ENCODE measurements at regions not wholly inside any gene's neighbourhood (a gene's known extent, or its start where the extent isn't known, plus 50 kb on each side); places are given as distances from the start of the nearest gene placed in this dataset.

DNA sequence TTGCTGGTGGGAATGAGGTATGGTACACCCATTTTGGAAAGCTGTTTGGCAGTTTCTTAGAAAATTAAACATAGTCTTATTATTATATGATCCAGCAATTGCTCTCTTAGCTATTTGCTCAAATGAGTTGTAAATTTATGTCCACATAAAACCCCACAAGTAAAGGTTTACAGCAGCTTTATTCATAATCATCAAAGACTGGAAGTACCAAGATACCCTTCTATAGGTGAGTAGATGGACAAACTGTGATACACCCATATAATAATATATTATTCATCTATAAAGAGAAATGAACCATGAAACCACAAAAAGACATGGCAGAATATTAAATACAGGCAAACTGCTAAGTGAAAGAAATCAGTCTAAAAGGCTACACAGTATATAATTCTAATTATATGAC is 344.7 kb upstream of the CDIN1 start:
- TF ChIP-seq, protein P1, sequence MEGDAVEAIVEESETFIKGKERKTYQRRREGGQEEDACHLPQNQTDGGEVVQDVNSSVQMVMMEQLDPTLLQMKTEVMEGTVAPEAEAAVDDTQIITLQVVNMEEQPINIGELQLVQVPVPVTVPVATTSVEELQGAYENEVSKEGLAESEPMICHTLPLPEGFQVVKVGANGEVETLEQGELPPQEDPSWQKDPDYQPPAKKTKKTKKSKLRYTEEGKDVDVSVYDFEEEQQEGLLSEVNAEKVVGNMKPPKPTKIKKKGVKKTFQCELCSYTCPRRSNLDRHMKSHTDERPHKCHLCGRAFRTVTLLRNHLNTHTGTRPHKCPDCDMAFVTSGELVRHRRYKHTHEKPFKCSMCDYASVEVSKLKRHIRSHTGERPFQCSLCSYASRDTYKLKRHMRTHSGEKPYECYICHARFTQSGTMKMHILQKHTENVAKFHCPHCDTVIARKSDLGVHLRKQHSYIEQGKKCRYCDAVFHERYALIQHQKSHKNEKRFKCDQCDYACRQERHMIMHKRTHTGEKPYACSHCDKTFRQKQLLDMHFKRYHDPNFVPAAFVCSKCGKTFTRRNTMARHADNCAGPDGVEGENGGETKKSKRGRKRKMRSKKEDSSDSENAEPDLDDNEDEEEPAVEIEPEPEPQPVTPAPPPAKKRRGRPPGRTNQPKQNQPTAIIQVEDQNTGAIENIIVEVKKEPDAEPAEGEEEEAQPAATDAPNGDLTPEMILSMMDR (IDR thresholded peaks at IDR 0.05): no peak
- TF ChIP-seq EP300 (IDR thresholded peaks at IDR 0.05) (no peak), POLR2A (IDR thresholded peaks at IDR 0.05) (no peak), POLR2AphosphoS5 (IDR thresholded peaks at IDR 0.05) (no peak)
